CD4-positive, alpha-beta T cell treated with Interleukin-17A for 4 hours (primary cell): ENCODE measurements at regions not wholly inside any gene's neighbourhood (a gene's known extent, or its start where the extent isn't known, plus 50 kb on each side); places are given as distances from the start of the nearest gene placed in this dataset.

Experiments used
- DNase-seq: peaks from one replicate; pipeline ENCODE4 v3.0.0-alpha.2; 2020; ENCODE audit warnings: mixed read lengths

DNA sequence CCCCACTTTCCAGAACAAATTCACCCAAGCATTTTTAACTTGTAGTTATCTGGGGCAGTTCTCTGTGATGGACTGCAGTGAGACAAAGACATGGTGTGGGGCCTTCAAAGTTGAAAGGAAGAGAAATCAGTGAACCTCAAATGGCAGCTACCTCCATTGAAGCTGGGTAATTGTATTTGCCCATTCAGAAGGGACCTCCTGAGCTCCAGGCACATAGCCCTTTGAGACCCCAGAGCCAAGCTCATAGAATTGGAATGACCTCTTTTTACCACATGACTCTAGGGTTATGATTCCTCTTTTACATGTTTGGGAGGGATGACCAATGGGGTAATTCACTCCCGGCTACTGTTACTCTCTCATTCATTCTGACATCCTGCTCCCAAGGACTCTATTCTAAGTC lies 368.4 kb upstream of the ITGA1 start:
- DNase-seq = no peak

- no peak for DNase-seq
Measured at GRCh38 chr5:52427615-52428014, 360.1 kb upstream of the ITGA1 start.

GRCh38 chr5:52428977-52429489 lies 358.7 kb upstream of the ITGA1 start:
- no peak for DNase-seq

DNA sequence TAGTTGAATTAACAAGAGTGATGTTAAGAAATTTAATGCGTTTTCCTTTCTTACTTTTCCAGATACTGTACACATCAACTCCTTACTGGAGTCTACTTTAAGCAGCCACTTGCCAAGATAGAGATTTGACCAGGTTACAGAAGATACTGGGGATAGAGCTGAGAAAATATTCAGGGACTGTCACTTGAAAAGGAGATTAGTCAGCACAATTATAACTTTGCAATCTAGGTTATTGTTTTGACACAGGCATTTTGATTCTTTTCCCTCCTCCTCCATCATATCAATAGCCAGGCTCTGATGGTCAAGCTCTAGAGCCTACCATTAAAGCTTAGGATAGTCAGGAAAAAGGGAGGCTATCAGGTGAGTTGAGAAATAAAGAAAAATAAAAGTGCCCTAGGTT lies 345.9 kb upstream of the ITGA1 start:
- no peak for DNase-seq

- no peak for DNase-seq
Measured at GRCh38 chr5:52443187-52443586, 344.5 kb upstream of the ITGA1 start.

GRCh38 chr5:52448111-52448510 lies 339.6 kb upstream of the ITGA1 start:
- DNase-seq = no peak

- no peak for DNase-seq
Measured at GRCh38 chr5:52449516-52449915, 338.2 kb upstream of the ITGA1 start.

DNA sequence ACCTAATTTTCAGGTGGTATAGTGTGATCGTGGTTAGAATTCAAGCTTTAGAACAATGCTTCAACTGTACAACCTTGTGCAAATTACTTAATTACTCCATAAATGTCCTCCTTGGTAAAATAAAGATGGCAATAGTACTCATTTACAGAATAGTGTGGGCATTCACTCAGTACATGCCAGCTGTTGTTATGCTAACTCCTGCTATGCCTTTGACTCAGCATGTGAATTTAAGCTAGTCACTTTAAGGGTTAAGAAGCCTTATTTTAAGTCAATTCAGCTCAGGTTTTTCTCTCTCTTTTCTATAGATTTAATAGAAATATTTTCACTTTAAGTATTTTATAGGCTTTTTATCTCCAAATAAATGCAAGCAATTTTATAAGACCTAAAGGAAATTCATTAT lies 335.6 kb upstream of the ITGA1 start:
- no peak for DNase-seq

DNA sequence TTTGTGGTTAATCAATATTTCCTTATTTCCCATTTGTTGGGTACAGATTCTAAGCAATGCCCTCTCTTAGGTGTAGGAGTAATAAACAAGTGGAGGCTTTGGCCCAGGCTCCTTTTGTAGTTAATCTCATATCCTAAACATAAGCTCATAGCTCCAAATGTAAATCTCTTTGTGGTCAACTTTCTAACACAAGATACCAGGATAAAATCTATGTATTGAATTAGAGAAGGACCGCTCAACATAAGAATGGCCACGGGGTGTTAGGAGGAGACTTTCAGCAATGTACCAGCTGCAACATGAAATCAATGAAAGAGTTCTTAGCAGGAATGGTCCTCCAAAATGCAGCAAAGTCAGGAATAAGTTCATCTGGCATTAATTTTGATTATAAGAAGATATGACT lies 334.5 kb upstream of the ITGA1 start:
- DNase-seq = no peak

- DNase-seq = no peak
Measured at GRCh38 chr5:52455920-52456319, 331.8 kb upstream of the ITGA1 start.

DNA sequence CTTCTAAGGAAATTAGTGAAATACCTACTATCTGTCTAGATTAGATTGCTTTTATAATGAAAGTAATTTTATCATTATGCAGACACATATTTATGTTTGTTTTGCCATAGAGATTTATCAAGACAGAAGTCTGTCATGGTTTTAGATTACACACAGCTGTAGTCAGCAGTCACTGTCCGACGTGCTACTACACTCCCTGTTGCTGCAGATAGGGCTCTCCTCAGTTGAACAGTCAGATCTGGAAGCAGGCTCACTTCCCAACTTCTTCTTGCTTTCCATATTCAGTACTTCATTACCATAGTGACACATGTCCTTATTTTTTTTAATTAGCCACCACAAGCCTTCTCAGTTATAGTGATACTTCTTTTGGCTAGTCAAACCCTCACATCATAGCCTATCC lies 329.9 kb upstream of the ITGA1 start:
- DNase-seq = no peak

DNA sequence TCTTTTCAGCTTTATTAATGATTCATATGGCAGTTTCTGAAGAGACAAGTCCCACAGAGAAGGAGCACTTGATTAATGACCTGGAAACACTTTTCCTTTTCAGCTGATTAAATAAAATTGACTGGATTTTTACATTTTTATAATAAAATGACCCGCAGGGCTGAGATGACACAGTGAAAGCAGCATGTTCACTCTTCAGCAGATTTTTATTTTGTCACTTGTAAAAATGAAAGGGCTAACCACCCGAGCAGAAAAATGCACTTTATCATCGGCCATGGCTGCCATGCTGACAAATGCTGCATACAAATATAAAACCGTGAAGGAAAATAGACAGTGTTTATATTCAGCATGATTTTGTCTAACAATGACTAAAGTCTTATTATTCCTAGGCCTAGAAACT lies 321.6 kb upstream of the ITGA1 start:
- DNase-seq = no peak

DNA sequence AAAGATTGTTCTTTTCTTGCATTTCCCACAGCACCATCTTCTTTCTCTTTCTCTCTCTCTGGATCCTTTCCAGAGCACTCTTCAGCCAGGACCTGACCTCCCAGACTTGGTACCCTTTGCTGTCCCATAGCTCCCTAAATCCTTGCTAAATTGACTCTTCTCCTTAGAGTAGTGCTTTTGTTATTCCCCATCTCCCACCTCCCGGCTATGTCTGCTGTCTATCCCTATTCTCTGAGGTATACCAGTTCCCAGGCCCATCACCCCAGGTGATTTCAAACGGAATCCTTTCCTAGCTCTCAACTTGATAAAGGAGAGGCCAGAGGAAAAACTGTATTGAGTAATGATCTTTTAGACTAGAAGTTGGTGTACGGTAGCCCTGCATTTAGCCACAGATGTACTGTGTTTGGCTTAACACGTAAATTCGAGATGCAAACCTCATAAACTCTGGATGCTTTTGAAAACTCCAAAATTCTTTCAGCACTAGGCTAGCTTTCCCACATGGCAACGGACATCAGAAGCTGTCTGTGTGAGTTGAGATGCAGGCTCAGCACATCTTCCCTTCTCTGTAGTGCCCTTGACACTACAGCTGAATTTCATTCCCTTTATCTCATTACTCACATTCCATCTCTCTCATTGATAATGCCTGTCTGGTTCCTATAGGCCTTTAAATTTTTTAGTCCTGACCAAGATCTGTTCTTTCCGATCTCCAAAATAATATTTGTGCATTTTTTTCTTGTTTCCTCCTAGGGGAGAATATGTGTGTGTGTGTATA lies 320.8 kb upstream of the ITGA1 start:
- DNase-seq = no peak

DNA sequence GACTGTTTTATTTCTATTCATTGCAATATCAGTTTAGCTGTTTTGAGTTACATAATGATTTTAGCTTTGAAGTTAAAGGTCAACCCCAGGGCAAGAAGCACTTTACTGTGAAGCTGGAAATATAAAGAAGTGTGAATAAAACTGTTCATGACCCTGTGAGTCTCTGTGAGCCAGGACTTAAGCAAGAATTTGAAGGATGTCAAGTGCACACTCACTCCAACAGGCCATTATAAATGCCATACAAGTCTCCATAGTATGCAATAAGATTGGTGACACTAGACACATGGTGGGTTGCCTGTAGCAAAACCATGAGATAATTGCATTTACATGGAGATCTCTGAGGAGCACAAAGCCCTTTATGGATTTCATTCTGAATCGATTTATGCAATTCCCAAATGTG lies 318.7 kb upstream of the ITGA1 start:
- no peak for DNase-seq

GRCh38 chr5:52469420-52469819 lies 318.3 kb upstream of the ITGA1 start:
- DNase-seq = peak; percentile 3

GRCh38 chr5:52469835-52470234 lies 317.9 kb upstream of the ITGA1 start:
- DNase-seq = no peak

DNA sequence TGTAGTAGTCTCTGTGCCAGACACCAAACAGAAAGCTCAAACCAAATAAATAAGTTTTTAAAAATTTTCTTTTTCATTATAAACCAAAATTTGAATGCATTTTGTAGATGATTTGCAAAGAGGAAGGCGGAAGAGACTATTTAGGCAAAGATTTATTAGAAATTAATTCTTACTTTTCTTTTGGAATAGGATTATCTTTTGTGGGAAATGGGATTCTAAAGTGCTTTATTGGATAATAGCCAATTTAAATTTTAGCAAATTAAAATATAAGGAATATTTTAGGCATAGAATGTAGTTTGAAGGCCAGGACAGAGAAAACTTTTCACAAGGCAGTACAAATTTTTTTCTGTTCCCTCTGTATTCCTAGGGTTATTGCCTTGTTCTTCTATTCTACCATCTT lies 311.4 kb upstream of the ITGA1 start:
- DNase-seq = no peak

DNA sequence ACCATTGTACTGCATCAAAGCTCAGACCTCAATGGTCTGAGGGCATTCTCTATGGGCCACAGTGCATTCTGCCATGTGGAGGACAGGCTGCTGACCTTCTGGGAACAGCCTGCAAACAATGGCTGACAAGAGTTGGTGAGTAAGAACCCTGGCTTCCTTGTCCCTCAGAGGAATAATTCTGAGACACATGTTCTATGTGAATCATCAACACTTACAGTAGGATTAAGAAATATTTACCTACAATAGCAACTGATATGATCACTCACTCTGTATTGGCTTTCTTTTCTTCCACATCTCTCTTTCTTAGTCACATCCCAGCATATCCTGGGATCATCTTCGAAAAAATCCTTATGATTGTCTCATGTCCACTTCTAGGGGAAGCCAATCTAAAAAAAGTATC lies 306.5 kb upstream of the ITGA1 start:
- no peak for DNase-seq

DNA sequence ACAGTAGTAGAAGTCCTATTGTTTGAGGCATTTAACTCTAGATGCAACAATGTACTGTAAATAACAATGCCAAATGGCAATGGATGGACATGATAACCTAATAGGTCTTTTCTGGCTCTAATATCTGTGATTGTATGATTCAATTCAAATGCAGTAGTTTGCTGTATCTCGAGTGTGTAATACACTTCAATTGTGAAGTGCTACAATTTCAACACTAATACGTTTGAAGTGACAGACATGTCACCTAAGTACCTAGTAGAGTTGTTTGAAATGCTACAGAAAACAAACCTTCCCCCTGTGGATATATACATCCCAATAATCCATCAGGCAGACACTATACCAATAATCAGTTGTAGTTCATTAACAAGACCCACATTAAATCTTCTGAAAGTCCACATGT lies 305.9 kb upstream of the ITGA1 start:
- no peak for DNase-seq

DNA sequence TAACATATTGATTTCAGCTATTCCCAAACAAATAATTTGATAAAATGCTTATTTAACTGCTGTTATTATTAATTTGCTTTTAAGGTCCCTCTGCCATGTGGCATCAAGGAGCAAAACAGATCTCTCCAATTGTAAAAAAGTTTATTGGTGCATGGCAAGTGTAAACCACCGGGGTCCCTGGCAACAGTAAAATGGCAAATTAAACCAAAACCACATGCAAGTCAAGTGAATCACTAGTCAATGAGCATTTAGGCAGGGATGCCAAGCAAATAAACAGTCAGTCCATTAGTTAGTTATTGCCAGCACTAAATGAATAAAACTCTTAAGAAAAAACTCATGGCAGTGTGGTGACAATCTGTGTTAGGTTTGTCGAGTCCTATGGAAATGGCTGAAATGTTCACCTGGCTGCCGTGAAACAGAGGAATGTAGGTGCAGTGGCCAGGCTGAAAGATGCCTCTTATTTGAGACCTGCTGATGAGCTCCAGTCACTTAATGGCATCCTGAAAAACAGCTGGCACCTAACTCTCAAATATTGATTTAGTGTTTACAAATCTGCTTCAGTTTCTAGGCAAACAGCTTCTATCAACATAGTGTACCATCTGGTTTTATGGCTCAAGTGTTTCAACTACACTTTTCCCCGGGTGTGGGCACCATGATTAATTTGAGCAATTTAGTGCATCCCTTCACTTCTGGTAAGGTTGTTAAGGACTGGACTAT lies 296.5 kb upstream of the ITGA1 start:
- no peak for DNase-seq

GRCh38 chr5:52491818-52492217 lies 295.9 kb upstream of the ITGA1 start:
- DNase-seq = no peak

DNA sequence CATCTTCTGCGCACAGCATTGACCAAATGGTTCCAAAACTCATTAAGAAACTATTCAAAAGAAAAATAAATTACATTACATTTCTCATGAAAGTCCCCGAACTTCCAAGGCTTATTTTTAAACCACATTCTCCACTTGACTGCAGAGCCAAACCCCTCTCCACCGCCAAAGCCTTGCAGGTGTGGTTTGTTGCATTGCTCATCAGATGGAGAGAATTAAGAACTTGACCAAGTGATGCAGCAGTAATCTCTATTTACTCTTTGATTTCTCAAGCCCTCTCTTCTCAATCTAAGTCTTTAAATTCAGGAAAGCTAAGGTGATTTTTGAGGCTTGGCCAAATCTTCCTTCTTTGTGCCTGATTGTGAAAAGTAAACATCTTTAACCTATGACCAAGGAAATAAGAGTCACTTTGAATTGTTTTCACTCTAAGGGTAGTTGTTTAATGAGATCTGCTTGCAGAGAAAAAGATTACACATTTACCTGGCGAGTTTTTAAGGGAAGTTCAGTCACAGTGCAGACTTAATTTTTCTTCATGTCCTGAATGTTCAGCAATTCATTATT lies 290.5 kb upstream of the ITGA1 start:
- no peak for DNase-seq

- no peak for DNase-seq
Measured at GRCh38 chr5:52498607-52499006, 289.1 kb upstream of the ITGA1 start.

GRCh38 chr5:52502460-52502999 lies 285.2 kb upstream of the ITGA1 start:
- no peak for DNase-seq
